LNCaP clone FGC (cell line): ENCODE measurements at regions not wholly inside any gene's neighbourhood (a gene's known extent, or its start where the extent isn't known, plus 50 kb on each side); places are given as distances from the start of the nearest gene placed in this dataset.

Experiments used
- DNase-seq: peaks from one replicate; pipeline ENCODE4 v3.0.0-alpha.2; 2011; ENCODE audit warnings: low read depth
- H3K4me3 ChIP-seq: 2 replicates; pipeline ENCODE4 v1.5.1; 2011; ENCODE audit warnings: mild to moderate bottlenecking, low read depth, low read length, control low read depth
- TF ChIP-seq, protein P1 (sequence below): IDR thresholded peaks from 2 replicates; pipeline ENCODE4 v1.5.1; 2012; ENCODE audit warnings: mild to moderate bottlenecking; ENCODE audit not compliant: control insufficient read depth, insufficient read depth; ENCODE audit errors: extremely low read depth

DNA sequence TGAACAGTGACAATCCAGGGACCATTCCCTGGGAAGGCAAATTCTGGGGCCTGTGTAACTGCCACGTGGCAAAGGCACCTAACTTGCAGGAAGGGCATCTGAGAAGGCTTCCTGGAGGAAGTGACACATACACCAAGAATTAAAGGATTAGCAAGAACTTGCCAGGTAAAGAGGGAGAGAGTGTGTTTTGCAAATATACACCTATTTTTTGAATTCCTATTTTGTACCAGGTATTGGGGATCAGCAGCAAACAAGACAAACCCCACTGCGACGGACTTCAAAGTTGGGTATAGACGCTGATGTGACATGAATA lies 206.5 kb upstream of the ZMIZ1 start:
- no peak overlapping the region for H3K4me3 ChIP-seq
- TF ChIP-seq, protein P1, sequence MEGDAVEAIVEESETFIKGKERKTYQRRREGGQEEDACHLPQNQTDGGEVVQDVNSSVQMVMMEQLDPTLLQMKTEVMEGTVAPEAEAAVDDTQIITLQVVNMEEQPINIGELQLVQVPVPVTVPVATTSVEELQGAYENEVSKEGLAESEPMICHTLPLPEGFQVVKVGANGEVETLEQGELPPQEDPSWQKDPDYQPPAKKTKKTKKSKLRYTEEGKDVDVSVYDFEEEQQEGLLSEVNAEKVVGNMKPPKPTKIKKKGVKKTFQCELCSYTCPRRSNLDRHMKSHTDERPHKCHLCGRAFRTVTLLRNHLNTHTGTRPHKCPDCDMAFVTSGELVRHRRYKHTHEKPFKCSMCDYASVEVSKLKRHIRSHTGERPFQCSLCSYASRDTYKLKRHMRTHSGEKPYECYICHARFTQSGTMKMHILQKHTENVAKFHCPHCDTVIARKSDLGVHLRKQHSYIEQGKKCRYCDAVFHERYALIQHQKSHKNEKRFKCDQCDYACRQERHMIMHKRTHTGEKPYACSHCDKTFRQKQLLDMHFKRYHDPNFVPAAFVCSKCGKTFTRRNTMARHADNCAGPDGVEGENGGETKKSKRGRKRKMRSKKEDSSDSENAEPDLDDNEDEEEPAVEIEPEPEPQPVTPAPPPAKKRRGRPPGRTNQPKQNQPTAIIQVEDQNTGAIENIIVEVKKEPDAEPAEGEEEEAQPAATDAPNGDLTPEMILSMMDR = no peak
- DNase-seq = no peak

- TF ChIP-seq, protein P1 = no peak
- H3K4me3 ChIP-seq = no peak overlapping the region
- no peak for DNase-seq
Observed at GRCh38 chr10:78863140-78863905, 205.4 kb upstream of the ZMIZ1 start.

- no peak overlapping the region for H3K4me3 ChIP-seq
- DNase-seq = no peak
- TF ChIP-seq, protein P1 = no peak
Observed at GRCh38 chr10:78863906-78864239, 204.9 kb upstream of the ZMIZ1 start.

- no peak overlapping the region for H3K4me3 ChIP-seq
- DNase-seq = no peak
- TF ChIP-seq, protein P1 = no peak
Observed at GRCh38 chr10:78864761-78865537, 203.8 kb upstream of the ZMIZ1 start.

GRCh38 chr10:78865538-78865875 lies 203.3 kb upstream of the ZMIZ1 start:
- DNase-seq = no peak
- H3K4me3 ChIP-seq = no peak overlapping the region
- TF ChIP-seq, protein P1 = no peak

DNA sequence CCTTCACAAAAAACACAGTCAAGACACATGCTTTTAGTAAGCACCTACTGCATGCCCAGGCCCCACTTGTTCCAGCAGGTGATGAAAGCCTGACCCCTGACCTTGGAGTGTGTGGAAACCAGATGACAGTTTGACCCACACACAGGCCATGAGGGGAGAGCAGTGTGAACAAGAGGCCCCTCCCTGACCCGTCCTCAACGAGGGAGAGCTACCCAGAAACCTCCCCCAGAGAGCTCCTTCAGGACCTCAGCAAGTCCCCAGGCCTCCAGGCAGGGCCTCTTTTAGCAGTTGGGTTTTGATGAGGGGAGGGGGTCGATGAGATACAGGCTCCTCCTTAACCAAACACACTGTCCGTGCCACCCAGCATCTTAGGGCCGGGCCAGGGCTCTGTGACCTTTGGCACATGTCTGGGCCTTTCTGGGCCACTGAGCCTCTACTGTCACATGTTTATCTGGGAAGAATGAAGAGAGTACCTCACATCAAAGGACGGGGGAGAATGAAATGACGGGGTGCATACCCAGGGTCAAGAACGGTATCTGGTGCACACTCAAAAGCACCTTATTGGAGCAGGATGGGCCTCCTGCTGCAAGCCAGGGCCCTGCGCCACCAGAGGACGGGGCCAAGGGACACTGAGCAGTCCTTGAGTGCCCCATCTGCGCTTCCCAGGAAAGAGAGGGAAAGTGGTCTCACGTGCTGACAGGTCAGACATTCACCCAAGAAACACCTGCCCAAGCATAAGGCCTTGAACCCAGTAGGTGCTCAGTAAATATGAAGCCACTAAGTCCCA lies 202.6 kb upstream of the ZMIZ1 start:
- DNase-seq = no peak
- TF ChIP-seq, protein P1 = no peak
- no peak overlapping the region for H3K4me3 ChIP-seq
